UCSD-AML1 (cell line): ENCODE measurements at regions not wholly inside any gene's neighbourhood (a gene's known extent, or its start where the extent isn't known, plus 50 kb on each side); places are given as distances from the start of the nearest gene placed in this dataset.
"Not testable (repeated sequence)": the region's sequence is repeated elsewhere in the genome, so short reads cannot be mapped to it uniquely, and the experiment has no call there.

Source experiments
- DNase-seq: peaks from one replicate; lab custom pipeline; 2025; ENCODE audit not compliant: unreplicated experiment; lab: John Stamatoyannopoulos, UW

DNA sequence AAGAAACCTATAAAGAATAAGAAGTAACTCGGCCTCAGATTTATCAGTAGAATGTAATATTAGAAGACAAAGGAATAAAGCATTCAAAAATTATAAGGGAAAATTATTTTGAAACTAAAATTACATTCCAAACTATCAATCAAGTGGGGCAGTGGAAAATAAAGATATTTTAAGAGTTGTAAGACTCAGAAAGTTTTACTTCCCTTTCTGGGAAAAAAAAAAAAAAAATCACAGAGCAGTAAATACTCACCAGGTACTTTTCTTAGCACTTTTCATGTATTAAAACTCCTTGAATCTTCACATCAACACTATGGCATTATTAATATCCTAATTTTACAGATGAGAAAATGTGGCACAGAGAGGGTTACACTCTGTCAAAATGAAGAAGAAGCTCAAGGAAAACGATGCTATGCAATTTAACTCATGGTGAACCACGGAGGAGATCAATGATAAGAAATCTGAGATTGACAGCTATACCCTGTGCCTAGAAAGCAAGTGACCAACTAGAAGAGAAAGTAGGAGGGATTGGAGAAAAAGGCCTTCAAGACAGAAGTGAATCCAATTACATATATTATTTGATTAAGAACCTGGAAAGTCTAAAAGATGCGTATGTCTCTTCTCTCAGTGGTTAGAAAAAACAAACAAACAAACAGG is 238.9 kb upstream of the ID2 start:
- no peak for DNase-seq

DNA sequence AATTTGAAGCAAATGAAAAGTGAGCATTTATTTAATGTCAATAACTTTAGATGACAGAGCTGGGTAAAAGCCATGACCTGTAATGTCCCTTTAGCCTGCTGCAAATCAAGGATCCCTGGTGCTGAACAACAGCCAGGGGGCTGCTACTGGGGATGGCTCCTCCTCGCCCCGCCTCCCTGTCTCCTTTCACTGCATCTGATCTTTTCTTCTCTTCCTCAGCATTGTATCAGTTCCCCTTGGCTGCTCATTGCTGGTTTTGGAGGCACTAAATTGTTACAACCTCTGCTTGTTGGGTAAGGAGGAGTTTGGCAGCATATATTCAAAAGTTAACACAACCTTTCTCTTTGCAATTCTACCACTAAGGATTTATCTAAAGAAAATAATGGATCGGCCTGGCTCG is 236.3 kb upstream of the ID2 start:
- DNase-seq = no peak

DNA sequence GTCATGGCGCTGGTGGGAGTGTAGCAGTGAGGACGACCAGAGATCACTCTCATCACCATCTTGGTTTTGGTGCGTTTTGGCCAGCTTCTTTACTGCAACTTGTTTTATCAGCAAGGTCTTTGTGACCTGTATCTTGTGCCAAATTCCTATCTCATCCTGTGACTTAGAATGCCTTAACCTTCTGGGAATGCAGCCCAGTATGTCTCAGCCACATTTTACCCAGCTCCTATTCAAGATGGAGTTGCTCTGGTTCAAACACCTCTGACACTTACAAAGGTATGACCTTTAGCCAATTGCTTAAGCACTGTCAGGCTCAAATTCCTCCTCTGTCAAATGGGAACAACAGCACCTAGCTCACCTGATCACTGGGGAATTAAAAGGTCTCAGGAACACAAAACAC is 235.1 kb upstream of the ID2 start:
- DNase-seq = not testable (repeated sequence)

DNA sequence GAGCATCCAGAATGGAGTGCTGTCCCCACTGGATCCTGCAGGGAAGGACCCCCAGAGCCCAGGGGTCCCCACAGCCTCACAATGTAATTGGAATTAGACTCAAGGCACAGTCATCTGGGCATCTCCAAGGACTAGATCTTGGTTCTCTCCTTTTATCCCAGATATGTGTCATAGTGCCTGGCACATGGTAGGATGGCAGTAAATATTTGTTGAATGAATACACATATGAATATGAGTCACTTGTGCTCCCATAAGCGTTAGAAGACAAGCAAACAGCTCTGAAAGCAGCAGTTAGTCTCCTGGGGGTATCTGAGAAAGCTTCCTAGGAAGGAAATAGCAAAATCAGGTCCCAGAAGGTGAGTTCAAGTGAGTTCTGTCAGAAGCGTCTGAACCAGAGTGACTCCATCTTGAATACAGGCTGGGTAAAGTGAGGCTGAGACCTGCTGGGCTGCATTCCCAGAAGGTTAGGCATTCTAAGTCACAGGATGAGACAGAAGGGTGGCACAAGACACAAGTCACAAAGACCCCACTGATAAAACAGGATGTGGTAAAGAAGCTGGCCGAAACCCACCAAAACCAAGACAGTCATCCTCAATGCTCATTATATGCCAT is 234.1 kb upstream of the ID2 start:
- DNase-seq = no peak

DNA sequence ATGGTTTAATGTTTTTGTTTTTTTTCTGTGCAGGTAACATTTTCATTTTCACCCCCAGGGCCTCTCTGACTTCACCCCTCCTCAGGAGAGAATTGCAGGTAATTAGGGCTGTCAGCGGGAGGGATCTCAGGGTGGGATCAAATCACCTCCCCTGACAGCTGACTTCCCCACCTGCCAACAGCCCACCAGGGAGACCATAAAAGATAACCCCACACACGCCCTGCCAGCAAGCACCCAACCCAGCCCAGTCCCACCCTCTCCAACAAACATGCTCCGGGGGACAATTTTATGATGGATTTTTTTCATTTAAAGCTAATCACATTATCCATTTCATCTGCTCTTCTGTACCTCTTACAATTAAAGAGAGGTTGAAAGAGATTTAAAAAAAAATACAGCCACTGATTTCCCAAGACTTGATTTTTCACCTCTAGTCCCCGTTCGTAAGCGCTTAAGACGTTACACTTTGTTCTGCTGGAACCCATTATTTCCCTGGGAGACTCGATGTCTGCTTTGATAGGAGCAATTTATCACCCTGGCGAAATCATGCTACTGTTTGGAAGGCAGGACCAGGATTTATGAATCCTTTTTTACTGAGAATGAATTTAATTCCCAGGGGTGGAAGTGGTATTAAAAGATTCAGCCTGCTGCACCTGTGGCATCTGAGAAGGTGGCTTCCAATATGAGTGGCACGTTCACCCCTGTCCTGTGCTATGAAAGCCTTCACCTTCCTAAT is 232.9 kb upstream of the ID2 start:
- no peak for DNase-seq

DNA sequence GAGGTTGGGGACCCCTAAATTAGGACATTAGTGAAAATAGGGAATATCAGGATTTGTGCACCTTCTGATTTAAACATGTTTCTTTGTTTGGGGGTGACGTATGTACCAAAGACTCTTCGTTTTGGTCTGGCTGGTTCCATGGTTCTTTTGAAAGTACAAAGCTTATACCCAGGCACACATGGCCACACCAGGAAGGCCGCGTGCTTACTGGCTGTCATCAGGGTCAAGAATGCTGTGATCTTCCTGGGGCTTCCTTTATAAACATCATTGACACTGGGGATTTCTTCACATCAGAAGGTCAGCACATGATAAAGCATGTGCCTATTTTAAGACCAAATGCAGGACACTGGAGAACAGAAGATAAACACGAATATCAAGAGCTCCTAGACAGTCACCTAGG is 230.6 kb upstream of the ID2 start:
- no peak for DNase-seq

DNA sequence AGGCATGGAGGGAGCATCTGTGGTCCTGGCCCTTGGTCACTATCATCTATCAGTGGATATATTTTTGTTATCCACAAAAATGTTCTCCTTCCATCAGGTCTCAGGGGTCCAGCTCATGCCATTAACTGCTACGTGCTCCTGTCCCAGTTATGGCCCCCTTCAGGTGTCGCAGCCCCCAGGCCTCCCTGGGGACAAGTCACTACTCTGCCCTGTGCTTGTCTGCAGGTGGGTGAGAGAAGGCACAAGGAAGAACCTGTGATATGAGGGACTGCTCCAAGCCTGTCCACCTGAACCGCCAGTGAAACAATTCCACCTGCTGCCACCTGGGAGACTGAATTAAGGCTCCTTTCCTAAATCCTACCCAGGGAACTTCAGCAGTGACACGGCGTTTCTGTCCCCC is 229.6 kb upstream of the ID2 start:
- DNase-seq = no peak

DNA sequence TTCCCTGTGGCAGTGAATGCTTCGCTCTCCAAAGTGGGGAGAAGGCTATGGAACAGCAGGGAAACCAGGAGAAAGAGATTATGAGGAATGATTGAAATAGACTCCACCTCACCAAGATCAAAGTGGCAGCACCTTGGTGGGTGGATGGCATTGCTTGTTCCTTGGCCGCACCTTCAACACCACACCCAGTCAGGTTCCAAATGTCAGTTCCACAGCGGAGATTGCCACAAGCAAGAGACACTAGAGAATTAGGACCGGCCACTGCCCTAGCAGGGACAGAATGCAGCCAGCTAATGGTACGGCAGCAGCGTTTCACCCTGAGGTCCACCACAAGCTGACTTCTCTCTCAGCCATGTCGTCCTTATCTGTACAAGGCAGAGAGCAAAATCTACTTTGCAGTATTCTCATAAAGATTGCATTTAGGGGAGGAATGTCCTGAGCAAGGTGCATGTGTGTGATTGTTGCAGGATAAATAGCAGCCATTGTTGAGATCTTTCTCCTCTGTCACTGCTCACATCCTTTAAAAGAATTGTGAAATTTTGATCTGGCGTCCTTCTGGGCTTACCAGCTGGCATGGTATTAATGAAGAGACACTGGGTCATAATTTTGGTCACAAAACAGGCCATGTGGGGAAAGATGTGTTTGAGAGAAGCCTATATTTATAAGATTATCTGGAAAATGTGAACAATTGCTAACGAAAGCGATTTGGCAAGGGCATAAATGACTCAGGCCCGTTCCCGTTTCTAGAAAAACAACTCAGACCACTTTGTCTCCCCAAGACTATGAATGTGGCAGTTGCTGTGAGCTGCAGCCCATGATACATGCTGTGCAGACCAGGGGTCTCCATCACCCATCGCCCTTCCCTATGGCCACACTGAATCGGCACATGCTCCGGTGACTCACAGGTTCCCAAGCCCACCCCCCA is 228.6 kb upstream of the ID2 start:
- no peak for DNase-seq

DNA sequence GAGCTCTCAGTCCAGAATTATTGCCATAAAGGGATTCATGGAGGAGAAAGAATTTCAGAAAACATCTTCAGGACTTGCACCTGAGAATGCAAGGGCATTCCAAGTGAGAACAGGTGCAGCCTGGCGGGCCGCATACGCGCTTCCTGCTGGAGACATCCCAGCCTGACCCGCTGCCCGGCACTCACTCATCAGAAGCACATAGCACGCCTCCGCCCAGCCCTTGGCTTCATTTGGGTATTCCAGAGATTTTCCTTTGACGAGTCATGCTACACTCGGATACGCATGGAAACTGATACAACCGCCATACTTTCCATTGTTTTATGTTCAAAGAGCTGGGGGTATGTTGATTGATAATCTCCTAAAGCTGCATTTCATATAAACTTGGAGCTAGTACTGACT is 228.0 kb upstream of the ID2 start:
- DNase-seq = no peak

DNA sequence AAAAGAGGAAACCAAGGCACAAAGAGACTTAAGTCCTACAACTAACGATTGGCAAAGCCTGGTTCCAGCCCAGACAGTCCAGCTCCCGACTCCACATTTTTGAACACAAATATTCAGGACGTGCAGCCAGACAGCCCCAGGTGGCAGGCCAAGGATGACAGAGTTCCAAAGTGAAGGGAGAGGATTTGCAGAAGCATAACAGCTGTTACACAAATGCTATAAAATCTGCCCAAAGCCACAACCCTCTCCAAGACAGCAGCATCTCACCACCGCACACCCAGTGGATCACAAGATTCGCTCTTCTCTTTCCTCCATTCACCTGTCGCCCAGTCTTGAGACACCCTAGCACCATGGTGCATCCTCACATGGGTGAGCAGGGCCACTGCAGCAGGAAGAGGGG is 227.1 kb upstream of the ID2 start:
- DNase-seq = no peak

DNA sequence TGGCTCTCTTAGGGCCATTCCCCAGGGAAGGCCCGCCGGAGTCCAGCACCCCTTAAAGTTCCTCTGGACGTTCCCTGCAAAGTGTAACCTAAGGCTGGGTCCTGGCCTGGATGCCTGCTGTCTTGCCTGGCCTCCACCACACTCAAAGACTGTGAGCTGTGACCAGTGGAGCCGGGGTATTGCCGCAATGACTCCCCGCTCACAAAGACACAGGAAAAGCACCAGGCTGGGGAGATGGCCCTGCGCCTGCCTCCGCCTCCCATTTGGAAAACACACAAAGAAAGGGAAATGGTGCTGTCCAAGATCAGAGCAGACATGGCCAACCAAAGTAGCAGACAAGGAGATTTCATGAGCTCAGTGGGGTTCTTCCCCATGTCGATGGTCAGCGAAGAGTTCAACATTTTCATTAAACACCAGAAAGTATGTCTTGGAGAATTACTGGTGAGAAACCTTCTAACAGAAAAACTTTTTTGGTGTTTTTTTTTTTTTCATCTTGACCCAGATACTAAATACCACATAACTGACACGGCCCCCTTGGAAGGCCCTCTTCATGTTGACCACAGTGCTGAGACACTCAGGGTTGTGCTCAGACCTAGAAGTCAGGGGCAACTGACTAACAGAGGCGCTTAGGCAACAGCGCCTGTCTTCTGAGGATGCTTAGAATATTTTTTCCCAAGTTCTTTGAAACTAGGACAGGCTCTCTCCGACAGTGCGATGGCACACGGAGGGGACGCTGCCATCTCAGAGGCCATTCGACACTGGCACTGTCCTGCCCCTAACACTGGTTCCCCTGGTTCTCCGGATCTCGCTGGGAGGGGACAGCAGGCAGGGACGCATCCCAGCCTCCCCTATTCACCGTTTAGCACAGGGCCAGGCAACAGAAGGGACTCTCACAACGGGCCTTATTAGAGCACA is 226.4 kb upstream of the ID2 start:
- DNase-seq = no peak

DNA sequence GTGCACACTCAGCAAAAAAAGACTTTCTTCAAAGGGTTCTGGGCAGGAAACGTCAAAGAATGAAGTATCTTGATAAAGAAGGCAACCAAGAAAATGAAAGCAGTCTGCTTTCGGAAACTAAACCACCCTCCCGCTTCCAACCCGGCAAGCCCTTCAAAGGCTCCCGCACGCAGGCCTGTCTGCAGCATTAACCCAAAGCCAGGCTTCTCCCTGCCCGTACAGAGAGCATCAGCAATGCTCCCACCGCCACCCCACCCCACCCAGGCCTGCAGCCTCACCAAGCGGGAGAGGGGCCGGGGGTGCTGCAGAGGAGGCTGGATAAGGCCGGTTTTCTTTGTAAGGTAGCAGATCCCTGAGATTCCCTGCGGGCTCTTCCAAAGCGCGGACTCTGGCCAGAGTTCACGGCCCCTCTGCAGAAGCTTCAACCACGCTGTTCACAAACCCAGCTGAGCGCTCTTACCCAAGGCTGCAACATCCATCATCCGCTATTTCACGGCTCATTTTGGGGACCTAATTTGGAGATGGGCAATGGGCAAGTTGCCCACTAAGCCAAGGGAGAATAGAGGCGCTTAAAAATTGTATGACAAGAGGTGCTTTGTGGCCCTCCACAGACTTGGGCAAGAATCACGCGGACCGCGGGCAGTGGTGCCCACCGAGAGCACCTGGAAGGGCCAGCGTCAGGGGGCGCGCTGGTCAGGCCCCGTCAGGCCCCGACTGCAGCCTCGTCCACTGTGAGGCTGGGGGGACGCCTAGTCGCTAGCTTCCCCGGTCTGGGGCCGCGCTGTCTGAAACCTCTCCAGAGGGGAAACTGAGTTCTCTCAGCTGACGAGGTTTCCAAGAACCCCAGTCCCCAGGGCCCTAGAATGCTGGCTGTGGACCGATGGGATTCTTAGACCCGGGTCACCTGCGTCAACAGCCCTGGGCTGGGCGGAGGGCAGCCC is 225.4 kb upstream of the ID2 start:
- DNase-seq = peak; percentile 45

DNA sequence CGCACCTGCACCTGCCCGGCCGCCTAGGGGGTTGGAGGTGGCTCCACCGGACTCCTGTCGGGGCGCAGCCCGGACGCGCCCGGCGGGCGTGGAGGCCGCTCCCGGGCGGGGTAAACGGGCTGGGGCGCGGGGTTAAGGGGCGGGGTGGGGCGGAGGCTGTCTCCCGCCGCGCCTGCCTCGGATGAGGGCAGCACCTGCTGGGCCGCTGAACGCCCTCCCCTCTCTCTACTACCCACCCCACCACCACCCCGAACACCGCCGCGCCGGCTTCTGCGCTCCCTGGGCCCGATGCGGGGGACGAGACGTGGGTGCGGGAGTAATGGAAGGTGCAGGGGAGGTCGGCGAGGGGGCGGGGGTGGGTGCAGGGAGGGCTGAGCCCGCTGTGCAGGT is 224.8 kb upstream of the ID2 start:
- DNase-seq = no peak

DNA sequence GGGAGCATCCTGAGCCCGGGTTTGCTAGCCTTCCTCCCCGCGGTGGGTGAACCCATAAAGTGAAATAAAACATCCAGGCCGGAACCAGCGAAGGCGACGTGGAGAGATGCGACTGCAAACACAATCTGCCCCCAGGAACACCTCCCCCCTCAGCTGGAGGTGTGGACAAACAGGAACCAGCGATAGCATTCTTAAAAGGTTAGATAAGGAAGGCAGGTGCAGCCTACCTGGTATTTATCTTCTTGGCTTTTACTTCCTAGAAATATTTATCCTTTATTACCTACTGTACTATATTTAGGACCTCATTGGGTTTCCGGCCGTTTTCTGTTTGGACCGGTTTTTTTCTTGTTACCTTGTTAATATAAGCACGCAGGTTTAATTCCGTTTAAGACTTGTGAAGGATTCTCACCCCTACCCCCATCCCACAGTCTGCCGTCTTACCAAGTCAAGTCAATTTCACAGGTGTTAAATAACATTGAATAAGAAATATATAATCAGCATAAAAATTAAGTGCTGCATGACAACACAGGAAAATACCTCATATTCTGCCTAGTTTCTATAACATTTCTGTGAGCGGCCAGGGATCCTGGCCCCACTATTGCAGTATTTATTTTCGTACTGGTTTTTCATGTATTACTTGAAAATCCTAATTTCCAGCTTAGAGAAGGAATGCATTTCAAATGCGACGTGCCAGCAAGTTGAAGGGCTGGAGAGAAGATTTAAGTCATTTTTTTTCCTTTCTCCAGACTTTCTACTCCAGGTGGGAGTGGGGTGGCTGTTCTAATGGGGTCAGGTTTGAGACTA is 224.0 kb upstream of the ID2 start:
- DNase-seq = no peak

DNA sequence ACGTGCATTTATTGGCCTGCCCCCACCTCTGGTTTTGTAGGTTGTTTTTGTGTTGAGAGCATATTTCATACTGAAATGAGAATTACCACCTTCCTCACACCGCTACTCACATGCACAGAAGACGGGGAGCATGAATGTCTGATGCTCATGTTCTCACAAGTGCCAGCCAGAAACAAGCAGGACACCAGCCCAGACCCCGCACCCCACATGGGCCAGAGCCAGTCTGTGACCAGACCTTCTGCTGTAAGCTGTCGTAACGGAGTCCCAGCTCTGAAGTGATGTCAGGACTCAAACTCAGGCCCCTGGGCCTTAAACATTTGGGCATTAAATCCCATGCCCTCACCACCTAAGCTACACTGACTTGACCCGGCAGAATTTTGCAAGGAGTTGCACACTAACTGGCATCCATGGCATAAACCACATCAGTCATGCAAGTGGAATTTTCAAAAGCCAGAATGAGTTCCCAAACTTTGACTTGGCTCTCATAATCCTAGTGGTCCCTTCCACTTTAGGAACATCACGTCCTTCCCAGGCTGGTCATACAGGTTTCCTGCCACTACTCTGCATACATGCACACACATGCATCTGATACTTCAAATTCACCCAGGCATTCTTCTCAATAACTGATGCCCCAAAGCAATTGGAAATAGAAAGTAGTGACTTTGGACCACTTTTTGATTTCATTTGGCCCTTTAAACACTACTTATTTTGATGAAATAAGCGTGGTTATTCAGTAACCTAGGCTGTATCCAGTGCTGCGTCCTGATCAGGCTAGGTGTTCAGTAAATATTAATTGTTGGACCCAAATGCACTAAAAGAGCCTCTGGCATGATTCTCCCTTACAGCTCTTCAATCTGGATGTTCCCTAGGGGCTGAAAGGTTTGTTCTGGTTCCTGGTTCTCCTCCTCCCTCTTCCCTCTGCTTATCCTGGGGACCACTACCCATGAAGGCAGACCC is 223.1 kb upstream of the ID2 start:
- DNase-seq = no peak

DNA sequence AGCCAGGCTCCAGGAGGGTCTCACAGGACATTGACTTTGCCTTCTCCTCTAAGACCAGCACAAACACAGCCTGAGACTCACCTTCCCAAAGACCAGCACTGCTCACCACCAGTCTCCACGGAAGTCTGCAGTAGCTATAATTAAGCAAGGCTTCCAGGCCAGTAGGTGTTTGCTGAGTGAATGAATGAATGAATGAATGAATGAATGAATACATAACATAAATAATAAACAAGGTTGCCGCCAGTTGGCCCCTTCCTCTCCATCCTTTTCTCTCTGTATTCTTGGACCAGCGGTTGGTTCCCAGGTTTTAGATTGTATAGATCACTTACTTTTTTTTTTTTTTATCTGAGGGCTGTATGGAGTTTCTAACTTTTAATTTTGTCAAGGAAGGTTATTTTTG is 222.4 kb upstream of the ID2 start:
- DNase-seq = no peak

DNA sequence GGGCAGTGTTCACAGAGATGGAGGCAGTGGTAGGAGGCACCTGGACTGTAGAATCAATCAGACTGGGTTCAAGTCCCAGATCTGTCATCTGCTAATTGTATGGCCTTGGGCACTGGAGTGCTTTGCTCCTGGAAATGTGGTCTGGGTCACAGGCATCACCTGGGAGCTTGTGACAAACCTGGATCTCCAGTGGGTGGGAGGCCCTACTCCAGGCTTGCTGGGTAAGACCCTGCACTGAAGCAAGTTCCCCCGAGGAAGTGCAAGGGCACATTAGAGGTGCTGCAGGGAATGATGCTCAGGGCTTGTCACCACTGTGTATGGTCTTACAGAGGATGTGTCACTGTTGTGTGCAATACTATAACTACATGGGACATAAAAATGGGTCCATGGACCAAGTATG is 220.5 kb upstream of the ID2 start:
- no peak for DNase-seq
